GM18502 (cell line): ENCODE measurements at regions not wholly inside any gene's neighbourhood (a gene's known extent, or its start where the extent isn't known, plus 50 kb on each side); places are given as distances from the start of the nearest gene placed in this dataset.

Experiments
- ATAC-seq: cut with Tn5 transposase; IDR thresholded peaks from one replicate; pipeline ENCODE4 v1.9.1; 2021; ENCODE audit warnings: mild to moderate bottlenecking; ENCODE audit not compliant: unreplicated experiment, poor library complexity

- ATAC-seq: no peak
Measured at GRCh38 chr5:120368923-120369715, 95.0 kb upstream of the PRR16 start.

GRCh38 chr5:120372899-120373298 lies 91.2 kb upstream of the PRR16 start:
- ATAC-seq: no peak

GRCh38 chr5:120375248-120375647 lies 88.9 kb upstream of the PRR16 start:
- no peak for ATAC-seq

- ATAC-seq: no peak
Measured at GRCh38 chr5:120380644-120381043, 83.5 kb upstream of the PRR16 start.

GRCh38 chr5:120382833-120383232 lies 81.3 kb upstream of the PRR16 start:
- no peak for ATAC-seq

GRCh38 chr5:120386981-120387380 lies 77.1 kb upstream of the PRR16 start:
- ATAC-seq: no peak

GRCh38 chr5:120388016-120388781 lies 75.9 kb upstream of the PRR16 start:
- peak; percentile 46 for ATAC-seq

- ATAC-seq: no peak
Measured at GRCh38 chr5:120394259-120394658, 69.8 kb upstream of the PRR16 start.

- no peak for ATAC-seq
Measured at GRCh38 chr5:120396186-120396585, 67.9 kb upstream of the PRR16 start.

GRCh38 chr5:120400356-120400755 lies 63.7 kb upstream of the PRR16 start:
- ATAC-seq: no peak

GRCh38 chr5:120402606-120403005 lies 61.5 kb upstream of the PRR16 start:
- ATAC-seq: no peak

GRCh38 chr5:120405286-120405864 lies 58.7 kb upstream of the PRR16 start:
- ATAC-seq: no peak

- no peak for ATAC-seq
Measured at GRCh38 chr5:120405923-120406322, 58.2 kb upstream of the PRR16 start.

- no peak for ATAC-seq
Measured at GRCh38 chr5:120413686-120414085, 50.4 kb upstream of the PRR16 start.
